Activated T-helper 1 cell treated with anti-CD3 and anti-CD28 coated beads, Interleukin-12 subunit alpha, Interleukin-12 subunit beta, Interleukin-2, Interleukin-4 antibody, amounts not matched to agents 30 ng/mL and 10 ng/mL and 1 ng/mL, durations not matched to agents 14 hours and 24 hours and 36 hours (primary cell): ENCODE measurements at regions not wholly inside any gene's neighbourhood (a gene's known extent, or its start where the extent isn't known, plus 50 kb on each side); places are given as distances from the start of the nearest gene placed in this dataset.

Source experiments
- DNase-seq: peaks from one replicate; pipeline ENCODE4 v3.0.0; 2021; ENCODE audit warnings: low spot score
- H3K27ac Mint-ChIP-seq: one replicate; pipeline ENCODE4 v1.8.0; 2021; ENCODE audit warnings: mild to moderate bottlenecking, mixed read lengths
- H3K27me3 Mint-ChIP-seq: one replicate; pipeline ENCODE4 v1.8.0; 2022; ENCODE audit warnings: mild to moderate bottlenecking, moderate library complexity, mixed read lengths; ENCODE audit not compliant: insufficient read depth
- H3K36me3 Mint-ChIP-seq: one replicate; pipeline ENCODE4 v1.8.0; 2021; ENCODE audit warnings: low read depth, mixed read lengths
- H3K4me1 Mint-ChIP-seq: one replicate; pipeline ENCODE4 v1.8.0; 2021; ENCODE audit warnings: low read depth, mixed read lengths
- H3K4me3 Mint-ChIP-seq: one replicate; pipeline ENCODE4 v1.8.0; 2021; ENCODE audit warnings: mild to moderate bottlenecking, moderate library complexity, mixed read lengths
- H3K9me3 Mint-ChIP-seq: one replicate; pipeline ENCODE4 v1.8.0; 2021; ENCODE audit warnings: mixed read lengths
- intact Hi-C: fragments of 100-400 bp; cut with micrococcal nuclease; formaldehyde crosslinking; loops from one replicate; pipeline ENCODE4 v1.15.1; 2024

GRCh38 chr3:106232956-106233355 lies 364.1 kb upstream of the CBLB start:
- intact Hi-C loops: loop anchor here (5.0 kb wide), 4 partner anchors 44 to 866 kb away; partner anchors contain the start of genes ALCAM and CBLB
- peaks cover 46% of the 10 kb centered on the region for H3K4me1 Mint-ChIP-seq
- H3K9me3 Mint-ChIP-seq: peaks cover 53% of the 10 kb centered on the region
- DNase-seq: no peak
- no peaks in the 10 kb centered on the region for H3K27me3 Mint-ChIP-seq
- peaks cover 38% of the 10 kb centered on the region for H3K36me3 Mint-ChIP-seq
- peak overlapping the region; percentile 46 for H3K27ac Mint-ChIP-seq
- H3K4me3 Mint-ChIP-seq: no peak overlapping the region

- H3K27ac Mint-ChIP-seq: no peak overlapping the region
- DNase-seq: no peak
- H3K27me3 Mint-ChIP-seq: no peaks in the 10 kb centered on the region
- intact Hi-C loops: no loop called here
- H3K4me3 Mint-ChIP-seq: no peak overlapping the region
- peaks cover 41% of the 10 kb centered on the region for H3K9me3 Mint-ChIP-seq
- peaks cover 25% of the 10 kb centered on the region for H3K36me3 Mint-ChIP-seq
- peaks cover 19% of the 10 kb centered on the region for H3K4me1 Mint-ChIP-seq
These were observed 370.4 kb upstream of the CBLB start for GRCh38 chr3:106239195-106239697.

GRCh38 chr3:106241593-106241992 lies 372.8 kb upstream of the CBLB start:
- Mint-ChIP-seq H3K4me1 (peaks cover 28% of the 10 kb centered on the region), H3K4me3 (no peak overlapping the region), H3K27ac (no peak overlapping the region), H3K27me3 (no peaks in the 10 kb centered on the region), H3K9me3 (peaks cover 24% of the 10 kb centered on the region), H3K36me3 (peaks cover 19% of the 10 kb centered on the region)
- intact Hi-C loops: no loop called here
- no peak for DNase-seq

GRCh38 chr3:106242781-106243180 lies 374.0 kb upstream of the CBLB start:
- peaks cover 29% of the 10 kb centered on the region for H3K4me1 Mint-ChIP-seq
- H3K9me3 Mint-ChIP-seq: peaks cover 18% of the 10 kb centered on the region
- no peak overlapping the region for H3K4me3 Mint-ChIP-seq
- no peak for DNase-seq
- H3K27me3 Mint-ChIP-seq: no peaks in the 10 kb centered on the region
- intact Hi-C loops: no loop called here
- peak overlapping the region; percentile 77 for H3K27ac Mint-ChIP-seq
- peaks cover 15% of the 10 kb centered on the region for H3K36me3 Mint-ChIP-seq

- H3K27me3 Mint-ChIP-seq: no peaks in the 10 kb centered on the region
- no peak overlapping the region for H3K4me3 Mint-ChIP-seq
- no peak for DNase-seq
- intact Hi-C loops: loop anchor here (5.0 kb wide), 1 partner anchor 38 kb away; no protein-coding TSS in a partner anchor
- H3K36me3 Mint-ChIP-seq: peaks cover 20% of the 10 kb centered on the region
- H3K27ac Mint-ChIP-seq: no peak overlapping the region
- peaks cover 23% of the 10 kb centered on the region for H3K9me3 Mint-ChIP-seq
- H3K4me1 Mint-ChIP-seq: peaks cover 49% of the 10 kb centered on the region
These were observed 376.6 kb upstream of the CBLB start for GRCh38 chr3:106245400-106245799.

- Mint-ChIP-seq H3K9me3 (peaks cover 48% of the 10 kb centered on the region), H3K4me3 (peak overlapping the region; percentile 16), H3K36me3 (peaks cover 28% of the 10 kb centered on the region), H3K27ac (peak overlapping the region; percentile 67), H3K4me1 (peaks cover 32% of the 10 kb centered on the region), H3K27me3 (no peaks in the 10 kb centered on the region)
- intact Hi-C loops: loop anchor here (1.0 to 5.0 kb wide), 9 partner anchors 17 to 572 kb away; no protein-coding TSS in a partner anchor
- DNase-seq: no peak
These were observed 379.3 kb upstream of the CBLB start for GRCh38 chr3:106247902-106248684.

- no peak overlapping the region for H3K27ac Mint-ChIP-seq
- H3K4me3 Mint-ChIP-seq: no peak overlapping the region
- peaks cover 33% of the 10 kb centered on the region for H3K36me3 Mint-ChIP-seq
- peaks cover 31% of the 10 kb centered on the region for H3K4me1 Mint-ChIP-seq
- H3K27me3 Mint-ChIP-seq: no peaks in the 10 kb centered on the region
- H3K9me3 Mint-ChIP-seq: peaks cover 57% of the 10 kb centered on the region
- intact Hi-C loops: loop anchor here (2.0 to 5.0 kb wide), 4 partner anchors 18 to 50 kb away; no protein-coding TSS in a partner anchor
- DNase-seq: no peak
These were observed 380.3 kb upstream of the CBLB start for GRCh38 chr3:106249159-106249558.

- Mint-ChIP-seq H3K27ac (no peak overlapping the region), H3K9me3 (peaks cover 64% of the 10 kb centered on the region), H3K36me3 (peaks cover 33% of the 10 kb centered on the region), H3K4me1 (peaks cover 31% of the 10 kb centered on the region), H3K27me3 (no peaks in the 10 kb centered on the region), H3K4me3 (no peak overlapping the region)
- DNase-seq: no peak
- intact Hi-C loops: loop anchor here (2.0 to 5.0 kb wide), 4 partner anchors 19 to 49 kb away; no protein-coding TSS in a partner anchor
These were observed 381.2 kb upstream of the CBLB start for GRCh38 chr3:106249981-106250380.

- Mint-ChIP-seq H3K4me3 (no peak overlapping the region), H3K27me3 (no peaks in the 10 kb centered on the region), H3K36me3 (peaks cover 31% of the 10 kb centered on the region), H3K9me3 (peaks cover 60% of the 10 kb centered on the region), H3K27ac (no peak overlapping the region), H3K4me1 (peaks cover 29% of the 10 kb centered on the region)
- intact Hi-C loops: no loop called here
- no peak for DNase-seq
These were observed 382.5 kb upstream of the CBLB start for GRCh38 chr3:106251160-106251892.

- Mint-ChIP-seq H3K4me1 (peaks cover 8% of the 10 kb centered on the region), H3K4me3 (no peak overlapping the region), H3K9me3 (peaks cover 36% of the 10 kb centered on the region), H3K27me3 (no peaks in the 10 kb centered on the region), H3K36me3 (peaks cover 18% of the 10 kb centered on the region), H3K27ac (no peak overlapping the region)
- DNase-seq: no peak
- intact Hi-C loops: no loop called here
These were observed 387.0 kb upstream of the CBLB start for GRCh38 chr3:106255870-106256248.

- H3K27ac Mint-ChIP-seq: no peak overlapping the region
These were observed 387.6 kb upstream of the CBLB start for GRCh38 chr3:106256249-106256957.

GRCh38 chr3:106257172-106257571 lies 388.4 kb upstream of the CBLB start:
- Mint-ChIP-seq H3K36me3 (peaks cover 9% of the 10 kb centered on the region), H3K27ac (no peak overlapping the region), H3K9me3 (peaks cover 30% of the 10 kb centered on the region)

More at GRCh38 chr3:106256249-106256957, 387.6 kb upstream of the CBLB start:
- peaks cover 13% of the 10 kb centered on the region for H3K36me3 Mint-ChIP-seq
- no peak overlapping the region for H3K4me3 Mint-ChIP-seq
- H3K27me3 Mint-ChIP-seq: no peaks in the 10 kb centered on the region
- intact Hi-C loops: no loop called here
- DNase-seq: no peak
- H3K4me1 Mint-ChIP-seq: peaks cover 8% of the 10 kb centered on the region
- H3K9me3 Mint-ChIP-seq: peaks cover 31% of the 10 kb centered on the region

More at GRCh38 chr3:106257172-106257571, 388.4 kb upstream of the CBLB start:
- Mint-ChIP-seq H3K27me3 (no peaks in the 10 kb centered on the region), H3K4me3 (no peak overlapping the region), H3K4me1 (peaks cover 13% of the 10 kb centered on the region)
- DNase-seq: no peak
- intact Hi-C loops: no loop called here
